Upper lobe of left lung (tissue), 4 donors: ENCODE measurements at regions not wholly inside any gene's neighbourhood (a gene's known extent, or its start where the extent isn't known, plus 50 kb on each side); places are given as distances from the start of the nearest gene placed in this dataset.

Source experiments
- CTCF ChIP-seq, 6 experiments: fragments of 450-650 bp in 4 of 6; fragments of 200-600 bp in 2 of 6; sonication (generic) in 2 of 6; IDR thresholded peaks; one replicate each; pipeline ENCODE4 v1.5.1; 2016 to 2019; ENCODE audit warnings: antibody characterized with exemption in 6 of 6
- POLR2A ChIP-seq, 4 donors: fragments of 450-650 bp; IDR thresholded peaks; one replicate each; pipeline ENCODE4 v1.5.1; 2016 to 2017; ENCODE audit warnings: antibody characterized with exemption in 4 of 4, mild to moderate bottlenecking in 2 of 4
- POLR2AphosphoS5 ChIP-seq, 2 donors: sonication (generic); formaldehyde crosslinking; IDR thresholded peaks; one replicate each; pipeline ENCODE4 v1.5.1; 2017; ENCODE audit warnings: antibody characterized with exemption in 2 of 2

- TF ChIP-seq CTCF (IDR thresholded peaks at IDR 0.05) (no peak), POLR2A (IDR thresholded peaks at IDR 0.05) (no peak), POLR2AphosphoS5 (IDR thresholded peaks at IDR 0.05) (no peak)
Observed at GRCh38 chr12:113569806-113570205, 98.1 kb upstream of the LHX5 start.
